Hepatocyte (in vitro differentiated cells): ENCODE measurements at regions not wholly inside any gene's neighbourhood (a gene's known extent, or its start where the extent isn't known, plus 50 kb on each side); places are given as distances from the start of the nearest gene placed in this dataset.

Source experiments
- DNase-seq: peaks from one replicate; pipeline ENCODE4 v3.0.0-alpha.2; 2016; ENCODE audit warnings: low spot score
- H2AFZ ChIP-seq: fragments of 200-600 bp; sonication (generic); 2 replicates; pipeline ENCODE4 v1.6.0; 2016; ENCODE audit warnings: antibody characterized with exemption, mild to moderate bottlenecking
- H3K27ac ChIP-seq: fragments of 200-600 bp; sonication (generic); 2 replicates; pipeline ENCODE4 v1.5.1; 2016; ENCODE audit warnings: mild to moderate bottlenecking
- H3K27me3 ChIP-seq: fragments of 200-600 bp; sonication (generic); 2 replicates; pipeline ENCODE4 v1.6.1; 2016
- H3K36me3 ChIP-seq: fragments of 200-600 bp; sonication (generic); replicated peaks from 2 replicates; pipeline ENCODE4 v1.5.1; 2016; ENCODE audit warnings: low read depth; ENCODE audit not compliant: insufficient read depth
- H3K4me1 ChIP-seq: fragments of 200-600 bp; sonication (generic); 2 replicates; pipeline ENCODE4 v1.5.1; 2016; ENCODE audit warnings: mild to moderate bottlenecking, moderate library complexity; ENCODE audit not compliant: insufficient read depth
- H3K4me2 ChIP-seq: fragments of 200-600 bp; sonication (generic); 2 replicates; pipeline ENCODE4 v1.6.0; 2016
- H3K4me3 ChIP-seq: fragments of 200-600 bp; sonication (generic); 2 replicates; pipeline ENCODE4 v1.5.1; 2016; ENCODE audit warnings: mild to moderate bottlenecking
- H3K79me2 ChIP-seq: fragments of 200-600 bp; sonication (generic); 2 replicates; pipeline ENCODE4 v1.6.0; 2017; ENCODE audit warnings: mild to moderate bottlenecking
- H3K9me2 ChIP-seq: fragments of 200-600 bp; sonication (generic); replicated peaks from 2 replicates; pipeline ENCODE4 v1.6.0; 2017; ENCODE audit warnings: mild to moderate bottlenecking; ENCODE audit not compliant: insufficient read depth
- H3K9me3 ChIP-seq: fragments of 200-600 bp; sonication (generic); 2 replicates; pipeline ENCODE4 v1.5.1; 2016; ENCODE audit warnings: low read depth, mild to moderate bottlenecking
- H4K20me1 ChIP-seq: fragments of 200-600 bp; sonication (generic); 2 replicates; pipeline ENCODE4 v1.6.0; 2016; ENCODE audit warnings: mild to moderate bottlenecking; ENCODE audit not compliant: insufficient read depth, poor library complexity, severe bottlenecking
- CTCF ChIP-seq: fragments of 200-600 bp; sonication (generic); IDR thresholded peaks from 2 replicates; pipeline ENCODE4 v1.5.1; 2016; ENCODE audit warnings: antibody characterized with exemption, mild to moderate bottlenecking; ENCODE audit not compliant: poor library complexity
- EZH2 ChIP-seq: fragments of 200-600 bp; sonication (generic); IDR thresholded peaks from 2 replicates; pipeline ENCODE4 v1.6.1; 2016; ENCODE audit warnings: antibody characterized with exemption, mild to moderate bottlenecking, borderline replicate concordance
- EZH2phosphoT487 ChIP-seq: fragments of 200-600 bp; sonication (generic); IDR thresholded peaks from one replicate; pipeline ENCODE4 v1.6.1; 2018; ENCODE audit warnings: antibody characterized with exemption, mild to moderate bottlenecking, low read depth, moderate library complexity; ENCODE audit not compliant: unreplicated experiment, severe bottlenecking
- WGBS: methylation state at CpG from one replicate; pipeline ENCODE4 v1.1.6; 2016; ENCODE audit warnings: low lambda C conversion rate; ENCODE audit errors: missing lambda C conversion rate; 5-methylcytosine and 5-hydroxymethylcytosine counted together

GRCh38 chr3:177538750-177539730 is 341.8 kb upstream of the TBL1XR1 start:
- H3K27me3 ChIP-seq = no peaks in the 10 kb centered on the region
- no peaks in the 10 kb centered on the region for H3K79me2 ChIP-seq
- no peaks in the 10 kb centered on the region for H3K36me3 ChIP-seq
- TF ChIP-seq CTCF (no peak), EZH2phosphoT487 (no peak), EZH2 (no peak)
- H3K27ac ChIP-seq = no peak overlapping the region
- 58% methylated on average over 9 of the region's 9 CpGs for whole genome bisulfite sequencing
- H2AFZ ChIP-seq = no peak overlapping the region
- no peak overlapping the region for H3K4me3 ChIP-seq
- H3K9me3 ChIP-seq = no peaks in the 10 kb centered on the region
- H3K4me1 ChIP-seq = no peaks in the 10 kb centered on the region
- no peak overlapping the region for H3K4me2 ChIP-seq
- no peaks in the 10 kb centered on the region for H3K9me2 ChIP-seq
- H4K20me1 ChIP-seq = no peaks in the 10 kb centered on the region
- DNase-seq = no peak

- TF ChIP-seq EZH2phosphoT487 = no peak
- TF ChIP-seq CTCF = no peak
- H3K36me3 ChIP-seq = no peaks in the 10 kb centered on the region
- no peaks in the 10 kb centered on the region for H3K27me3 ChIP-seq
- no peaks in the 10 kb centered on the region for H3K9me2 ChIP-seq
- no peak overlapping the region for H2AFZ ChIP-seq
- no peak overlapping the region for H3K4me2 ChIP-seq
- DNase-seq = no peak
- no peak overlapping the region for H3K27ac ChIP-seq
- no peaks in the 10 kb centered on the region for H3K79me2 ChIP-seq
- H4K20me1 ChIP-seq = no peaks in the 10 kb centered on the region
- H3K4me1 ChIP-seq = no peaks in the 10 kb centered on the region
- no peak overlapping the region for H3K4me3 ChIP-seq
- 86% methylated on average over 4 of the region's 4 CpGs for WGBS
- no peaks in the 10 kb centered on the region for H3K9me3 ChIP-seq
Observed at GRCh38 chr3:177541541-177541940, 344.3 kb upstream of the TBL1XR1 start.

- Histone ChIP-seq H3K27ac (peak overlapping the region; percentile 66), H3K4me1 (no peaks in the 10 kb centered on the region), H3K79me2 (no peaks in the 10 kb centered on the region), H2AFZ (no peak overlapping the region), H3K4me3 (no peak overlapping the region), H3K9me3 (no peaks in the 10 kb centered on the region), H4K20me1 (no peaks in the 10 kb centered on the region), H3K27me3 (no peaks in the 10 kb centered on the region), H3K9me2 (no peaks in the 10 kb centered on the region), H3K4me2 (no peak overlapping the region), H3K36me3 (no peaks in the 10 kb centered on the region)
- TF ChIP-seq CTCF = no peak
- no peak for TF ChIP-seq EZH2
- no peak for TF ChIP-seq EZH2phosphoT487
- DNase-seq = no peak
- 65% methylated on average over 3 of the region's 3 CpGs for WGBS
Observed at GRCh38 chr3:177545964-177546363, 348.7 kb upstream of the TBL1XR1 start.
